ENCODE measurements at regions not wholly inside any gene's neighbourhood (a gene's known extent, or its start where the extent isn't known, plus 50 kb on each side); places are given as distances from the start of the nearest gene placed in this dataset.

DNA sequence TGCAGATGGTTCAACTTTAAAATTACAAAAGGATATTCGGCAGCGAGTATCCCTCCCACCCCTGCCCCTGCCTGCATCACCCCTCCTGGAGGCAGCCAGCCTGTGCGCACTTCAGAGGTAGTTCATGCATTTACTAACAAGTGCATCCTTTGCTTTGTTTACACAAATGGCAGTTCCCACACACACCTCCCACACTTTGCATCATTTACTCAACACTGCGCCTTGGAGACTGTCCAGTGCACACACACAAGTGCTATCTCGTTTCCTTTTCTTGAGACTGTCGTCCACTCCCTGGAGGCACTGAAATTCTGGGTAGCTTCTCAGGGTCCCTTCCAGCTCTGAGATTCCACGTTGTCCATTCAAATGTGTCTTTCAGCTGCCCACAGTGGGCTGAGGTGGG is 53.1 kb upstream of the VSX1 start:
- DNase-seq (ENCODE audit: low spot score), result no peak

DNA sequence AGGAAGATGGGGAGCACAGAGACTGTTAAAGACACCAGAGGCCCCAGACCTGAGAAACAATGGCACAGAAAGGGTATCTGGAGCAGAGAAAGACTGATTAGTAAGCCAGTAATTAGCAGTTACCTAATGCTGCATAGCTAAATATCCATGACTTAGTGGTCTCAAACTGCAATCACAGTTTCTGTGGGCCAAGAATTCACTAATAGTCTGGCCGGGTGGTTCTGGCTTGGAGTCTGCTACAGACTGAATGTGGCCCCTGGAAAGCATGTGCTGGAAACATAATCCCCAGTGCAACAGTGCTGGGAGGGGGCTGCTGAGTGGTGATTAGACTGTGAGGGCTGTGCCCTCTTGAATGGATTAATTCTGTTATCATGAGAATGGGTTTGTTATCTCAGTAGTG is 54.1 kb upstream of the VSX1 start:
- no peak for DNase-seq (ENCODE audit: low spot score)

DNA sequence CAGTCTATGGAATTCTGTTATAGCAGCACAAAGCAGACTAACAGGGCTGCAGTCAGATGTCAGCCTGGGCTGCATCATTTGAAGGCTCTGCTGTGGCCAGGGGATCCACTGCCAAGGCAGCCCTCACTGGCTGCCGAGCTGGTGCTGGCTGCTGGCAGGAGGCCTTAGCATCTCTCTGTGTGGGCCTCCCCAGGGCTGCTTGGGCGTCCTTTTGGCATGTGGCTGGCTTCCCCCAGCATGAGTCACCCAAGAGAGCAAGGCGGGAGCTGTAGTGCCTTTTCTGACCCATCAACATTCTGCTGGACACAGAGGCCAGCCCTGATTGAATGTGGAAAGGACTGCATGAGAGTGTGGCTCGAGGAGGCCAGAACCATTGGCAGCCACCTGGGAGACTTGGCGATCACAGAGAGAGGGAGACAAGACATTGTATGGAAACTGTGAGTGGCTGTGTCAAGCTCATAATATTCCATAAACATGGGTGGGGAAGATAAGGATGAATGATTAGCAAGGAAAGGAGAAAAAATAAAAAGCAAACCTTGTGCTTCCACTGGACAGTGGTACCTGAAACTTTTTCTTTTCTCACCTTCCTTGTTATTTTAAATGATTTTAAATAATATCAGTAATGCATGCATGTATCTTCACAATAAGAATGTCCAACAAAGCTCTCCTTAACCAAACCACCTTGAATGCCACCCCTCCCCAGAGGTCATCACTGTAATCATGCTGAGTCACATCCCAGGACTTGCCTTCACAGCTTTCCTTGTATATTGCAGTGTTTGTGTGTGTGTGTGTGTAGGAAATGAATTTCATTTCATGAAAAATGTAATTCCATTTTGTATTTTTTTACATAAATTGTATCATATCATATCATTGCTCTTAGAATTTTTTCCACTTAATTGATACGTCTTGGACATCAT is 55.0 kb upstream of the VSX1 start:
- peak; percentile 55 for DNase-seq (ENCODE audit: low spot score)

DNA sequence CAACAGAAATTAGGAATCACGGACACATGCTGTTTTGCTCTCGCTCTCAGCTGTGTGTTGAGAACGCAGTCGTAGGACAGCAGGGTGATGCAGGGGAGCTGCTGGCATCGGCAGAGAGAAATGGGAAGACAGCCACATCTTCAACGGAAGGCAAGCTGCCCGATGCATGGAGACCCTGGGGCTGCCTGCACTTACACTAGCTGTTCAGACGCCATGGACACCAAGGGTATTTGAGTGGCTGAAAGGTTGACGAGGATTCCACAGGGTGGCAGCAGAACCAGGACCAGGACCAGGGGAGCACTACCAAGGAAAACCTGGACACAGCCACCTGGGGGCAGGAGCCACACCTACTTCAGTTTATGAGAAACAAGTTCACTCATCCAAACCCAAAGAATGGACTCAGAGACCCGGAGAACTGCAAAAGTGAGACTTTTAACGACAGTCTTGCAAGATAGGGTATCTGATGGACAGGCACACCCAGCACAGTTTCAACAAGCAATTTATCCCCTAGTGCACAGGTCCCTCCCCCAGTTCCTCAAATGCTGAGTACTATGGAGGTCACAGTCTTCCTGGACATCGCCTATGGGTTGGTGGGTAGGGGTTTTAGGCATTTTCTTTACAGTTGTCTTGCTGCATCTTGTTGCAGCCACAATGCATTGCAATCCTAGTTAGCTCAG is 56.3 kb upstream of the ENTPD6 start:
- no peak for DNase-seq (ENCODE audit: low spot score)

DNA sequence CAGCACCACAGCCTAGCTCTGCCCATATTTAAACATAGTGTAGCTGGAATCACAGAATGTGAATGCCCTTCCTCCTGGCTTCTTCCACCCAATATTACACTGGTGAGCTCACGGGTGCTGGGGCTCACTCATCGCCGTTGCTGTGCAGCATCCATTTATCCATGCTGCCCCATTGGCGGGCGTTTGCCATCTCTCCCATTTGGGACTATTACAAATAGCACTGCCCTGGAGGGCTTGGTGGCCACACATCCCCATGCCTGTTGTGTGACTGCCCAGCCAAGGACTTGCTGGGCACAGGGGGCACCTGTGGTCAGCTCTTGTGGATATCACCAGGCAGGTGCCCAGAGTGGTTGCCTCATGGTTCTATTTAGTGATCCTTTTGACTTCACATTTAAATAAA is 54.5 kb upstream of the ENTPD6 start:
- no peak for DNase-seq (ENCODE audit: low spot score)

DNA sequence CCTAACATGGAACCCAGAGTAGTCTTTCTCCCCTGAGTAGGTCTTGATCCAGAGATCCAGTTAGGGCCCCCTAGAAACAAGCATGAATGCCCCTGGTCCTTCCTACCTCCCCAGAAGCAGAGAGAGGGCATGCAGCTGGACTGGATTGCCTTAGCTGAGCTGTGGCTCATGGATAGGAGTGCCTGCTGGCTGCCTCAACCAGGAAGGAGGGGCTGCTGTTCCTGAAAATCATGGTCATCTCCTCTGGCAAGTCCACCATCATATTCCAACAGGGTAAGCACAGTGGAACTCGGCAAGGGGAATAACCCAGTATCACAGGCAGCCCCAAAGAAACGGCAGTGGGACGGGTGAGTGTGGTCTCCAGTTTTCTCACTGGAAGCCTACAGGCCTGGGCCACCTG is 53.1 kb upstream of the ENTPD6 start:
- no peak for DNase-seq (ENCODE audit: low spot score)

DNA sequence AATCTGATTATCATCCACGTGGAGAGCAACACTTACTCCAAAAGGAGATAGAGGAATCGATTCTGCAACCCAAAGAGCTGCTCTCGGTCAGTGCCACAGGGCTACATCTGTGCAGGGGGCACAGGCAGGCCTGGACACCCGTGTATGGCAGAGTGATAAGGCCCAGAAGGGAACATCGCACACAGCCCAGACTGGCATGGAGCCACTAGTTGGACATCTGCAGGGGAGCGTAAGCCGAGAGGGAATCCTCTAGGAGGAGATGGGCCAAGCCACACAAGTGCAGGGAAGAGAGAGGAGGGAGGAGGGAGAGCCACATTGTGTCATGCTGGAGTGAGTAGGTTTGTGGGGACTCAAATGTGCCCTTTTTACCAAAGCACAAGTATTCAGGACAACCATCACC is 50.4 kb upstream of the ENTPD6 start:
- DNase-seq (ENCODE audit: low spot score), result no peak
